SIG-M5 treated with dmso at 0.1 percent for 504 hours (cell line): ENCODE measurements at regions not wholly inside any gene's neighbourhood (a gene's known extent, or its start where the extent isn't known, plus 50 kb on each side); places are given as distances from the start of the nearest gene placed in this dataset.

Source experiments
- DNase-seq: peaks from one replicate; lab custom pipeline; 2025; ENCODE audit not compliant: unreplicated experiment; lab: John Stamatoyannopoulos, UW

DNA sequence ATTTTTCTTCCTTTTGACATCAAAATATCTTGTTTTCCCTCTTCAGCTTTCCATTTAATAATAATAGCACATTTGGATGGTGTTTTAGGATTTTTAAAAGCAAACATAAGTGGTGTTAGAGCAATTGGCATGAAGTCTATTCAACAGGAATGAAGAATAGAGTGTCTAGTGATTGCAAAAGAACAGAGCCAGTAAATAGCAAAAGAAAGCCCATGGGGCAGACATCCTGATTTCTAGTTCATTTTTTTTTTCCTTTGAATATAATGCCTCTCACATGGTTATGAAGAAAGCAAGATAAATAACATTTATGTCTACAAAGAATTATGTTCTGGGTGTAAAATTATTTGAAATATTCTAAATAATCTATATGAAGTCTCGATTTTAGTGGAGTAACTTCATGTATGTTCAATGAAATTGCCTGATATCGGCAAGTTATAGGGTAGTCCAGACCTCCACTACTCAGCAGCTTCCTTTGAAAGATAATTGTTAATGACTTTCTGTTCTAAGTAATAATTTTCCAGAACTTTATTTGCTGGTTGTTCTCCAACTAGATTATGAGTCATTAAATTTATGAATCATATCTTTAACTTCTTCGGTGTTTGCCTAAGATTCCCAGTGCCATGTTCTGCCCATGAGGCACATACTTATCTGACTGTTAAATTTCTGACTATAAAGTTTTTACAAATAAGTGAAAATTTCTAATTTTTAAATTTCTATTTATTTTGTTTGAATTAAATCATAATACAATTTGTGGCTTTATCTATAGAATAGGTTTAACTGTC, 587.9 kb downstream of the TLL1 start:
- no peak for DNase-seq

DNA sequence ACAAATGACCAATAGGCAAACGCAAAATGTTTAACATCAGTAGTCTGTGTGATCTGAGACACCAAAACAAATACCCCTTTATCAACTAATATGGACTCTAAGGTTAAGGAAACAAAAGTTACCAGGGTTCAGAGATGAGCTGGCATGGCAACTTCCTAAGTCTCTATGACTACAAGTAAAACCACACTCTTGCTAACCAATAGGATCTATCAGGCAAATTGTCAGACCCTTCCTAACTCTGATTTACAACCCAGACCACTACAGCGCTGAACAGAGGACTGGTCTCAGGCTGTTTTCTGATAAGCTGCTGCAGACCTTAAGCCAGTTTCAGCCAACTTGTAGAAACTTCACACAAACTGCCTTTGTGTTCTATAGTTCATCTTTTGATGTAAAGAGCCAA, 608.0 kb downstream of the TLL1 start:
- DNase-seq, result no peak

DNA sequence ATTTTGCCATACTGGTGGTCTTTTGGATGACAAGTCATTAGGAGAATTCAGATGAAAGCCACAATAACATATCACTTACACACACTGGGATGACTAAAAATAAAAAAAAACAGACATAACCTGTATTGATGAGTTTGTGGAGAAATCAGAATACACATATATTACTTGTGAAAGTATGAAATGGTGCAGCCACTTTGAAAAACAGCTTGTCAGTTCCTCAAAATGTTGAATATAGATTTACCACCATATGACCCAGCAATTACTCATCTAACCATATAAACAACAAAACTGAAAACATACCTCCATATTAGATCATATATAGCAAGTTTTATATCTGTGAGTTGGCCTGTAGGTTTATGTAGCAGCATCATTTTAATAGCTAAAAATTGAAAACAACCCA, 608.7 kb downstream of the TLL1 start:
- DNase-seq, result no peak

DNA sequence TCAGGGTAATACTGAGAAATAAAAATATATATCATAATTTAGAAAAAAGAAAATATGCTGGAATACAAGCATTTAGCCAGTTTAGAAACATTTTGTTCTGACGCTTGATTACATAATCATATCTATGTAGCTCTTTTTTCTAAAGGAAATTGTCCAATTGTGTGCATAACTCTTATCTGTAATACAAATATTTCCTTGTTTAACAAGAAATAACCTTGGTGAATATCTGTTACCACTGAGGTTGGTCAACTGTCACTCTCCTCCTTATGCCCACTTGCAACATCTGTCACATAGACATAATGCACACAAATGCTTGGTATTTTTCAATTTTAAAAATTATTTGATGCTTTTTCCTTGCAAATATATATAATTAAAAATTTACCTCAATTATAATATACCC, 609.7 kb downstream of the TLL1 start:
- DNase-seq, result no peak

DNA sequence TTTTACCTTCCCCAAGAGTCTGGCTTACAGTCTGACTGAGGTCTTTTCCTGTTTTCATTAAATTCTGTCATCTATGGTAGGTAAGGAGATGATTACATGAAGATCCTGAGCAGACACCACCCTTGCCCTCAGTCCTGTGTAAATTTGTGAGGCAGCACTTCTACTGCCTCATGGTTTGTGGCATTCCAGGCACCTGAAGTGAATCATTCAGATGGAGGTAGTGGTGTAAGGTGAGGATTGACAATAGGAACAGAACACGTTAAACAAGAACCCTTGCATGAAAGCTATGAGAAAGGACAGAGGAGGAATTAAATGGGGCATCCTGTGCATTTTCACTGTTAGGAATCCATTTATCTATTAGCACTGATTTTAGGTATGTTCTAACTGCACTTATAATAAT, 618.6 kb downstream of the TLL1 start:
- no peak for DNase-seq

DNA sequence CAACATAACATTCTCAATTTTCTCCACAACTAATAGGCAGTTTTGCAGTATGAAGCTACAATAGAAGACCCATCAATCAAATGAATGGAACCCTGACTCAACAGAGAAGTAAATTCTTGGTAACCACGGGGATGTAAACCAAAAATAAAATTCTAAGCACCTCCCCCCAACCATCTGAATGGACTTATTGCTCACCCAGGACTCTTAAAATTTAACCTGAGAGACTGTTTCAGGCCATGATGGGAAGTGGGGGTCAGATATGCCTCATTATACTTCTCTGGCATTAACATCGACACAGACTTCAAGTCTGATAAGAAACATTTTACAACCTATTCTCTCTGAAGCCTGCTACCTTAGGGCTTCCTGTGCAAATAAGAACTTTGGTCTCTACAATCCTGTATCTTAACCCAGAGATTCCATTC, 620.9 kb downstream of the TLL1 start:
- DNase-seq, result no peak

DNA sequence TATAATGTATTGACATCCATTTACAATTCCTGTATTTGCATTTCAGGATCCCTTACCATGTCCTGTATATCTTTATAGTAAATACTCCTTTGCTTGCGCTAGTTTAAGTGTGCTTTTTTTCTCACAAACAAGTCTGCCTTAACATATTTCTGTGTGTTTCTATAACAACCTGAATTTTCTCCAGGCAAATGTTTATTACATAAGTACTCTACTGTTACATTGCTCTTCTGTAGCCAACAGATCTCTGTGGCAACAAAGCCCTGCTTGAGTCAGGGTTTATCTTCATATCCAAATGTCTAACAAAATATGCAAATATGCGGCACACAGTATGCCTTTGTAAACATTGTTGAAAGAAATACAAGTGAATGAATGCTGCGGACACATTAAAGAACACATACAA, 625.5 kb downstream of the TLL1 start:
- no peak for DNase-seq

DNA sequence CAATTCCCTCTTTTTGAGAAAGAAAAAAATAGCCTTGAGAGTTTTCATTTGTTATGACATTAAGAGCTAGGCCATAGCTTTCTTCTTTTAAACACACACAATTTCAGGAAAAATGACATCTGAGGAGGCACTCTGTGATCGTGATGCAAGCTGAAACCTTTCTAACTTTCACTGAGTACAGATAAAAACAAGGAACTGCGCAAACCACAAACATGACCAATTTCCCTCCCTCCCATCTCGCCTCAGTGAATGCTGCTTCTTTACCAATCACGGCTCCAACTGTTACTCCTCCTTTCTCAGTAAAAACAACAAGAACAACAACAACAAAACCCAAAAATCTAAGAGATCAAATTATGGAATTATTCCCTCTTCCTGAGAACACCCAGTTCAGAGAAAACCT, 626.8 kb downstream of the TLL1 start:
- DNase-seq, result no peak

DNA sequence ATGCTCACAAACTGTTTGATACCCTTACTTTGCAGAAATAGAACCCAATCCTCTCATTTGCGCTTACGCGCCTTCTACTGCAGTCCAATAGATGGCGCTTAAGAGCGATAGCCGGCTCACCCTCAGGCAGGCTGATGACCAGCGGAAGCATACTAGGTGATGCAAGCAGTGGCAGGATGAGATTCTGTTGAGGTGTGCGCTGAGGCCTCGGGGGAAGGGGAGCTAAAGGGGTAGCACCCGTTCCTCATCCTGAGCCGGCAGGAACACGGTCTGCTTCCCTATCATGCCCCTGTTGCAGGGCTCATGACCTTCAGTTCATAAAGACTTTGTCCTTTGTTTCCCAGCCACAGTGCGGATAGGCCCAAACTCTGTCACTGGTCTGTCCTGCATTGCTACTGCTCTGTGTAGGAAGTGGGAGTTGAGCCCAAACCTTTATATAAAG, 628.9 kb downstream of the TLL1 start:
- no peak for DNase-seq

DNA sequence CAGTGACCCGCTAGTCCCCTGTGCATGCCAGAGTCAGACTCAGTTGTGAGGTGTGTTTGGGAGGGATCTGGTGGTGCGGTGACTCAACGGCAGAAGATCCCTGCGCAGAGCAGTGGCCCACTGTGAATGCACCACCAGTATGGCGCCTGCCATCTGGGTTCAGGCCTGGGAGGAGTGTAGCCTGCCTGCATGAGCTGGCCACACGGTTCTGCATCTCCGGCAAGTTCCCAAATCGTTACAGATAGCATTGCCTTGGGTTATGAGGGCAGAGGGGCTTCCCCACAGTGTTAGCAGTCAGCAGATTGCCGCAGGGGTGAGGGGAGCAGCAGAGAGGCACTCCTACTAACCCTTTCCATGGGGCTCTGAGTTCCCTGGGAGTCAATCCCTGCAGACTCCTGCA, 629.6 kb downstream of the TLL1 start:
- no peak for DNase-seq

DNA sequence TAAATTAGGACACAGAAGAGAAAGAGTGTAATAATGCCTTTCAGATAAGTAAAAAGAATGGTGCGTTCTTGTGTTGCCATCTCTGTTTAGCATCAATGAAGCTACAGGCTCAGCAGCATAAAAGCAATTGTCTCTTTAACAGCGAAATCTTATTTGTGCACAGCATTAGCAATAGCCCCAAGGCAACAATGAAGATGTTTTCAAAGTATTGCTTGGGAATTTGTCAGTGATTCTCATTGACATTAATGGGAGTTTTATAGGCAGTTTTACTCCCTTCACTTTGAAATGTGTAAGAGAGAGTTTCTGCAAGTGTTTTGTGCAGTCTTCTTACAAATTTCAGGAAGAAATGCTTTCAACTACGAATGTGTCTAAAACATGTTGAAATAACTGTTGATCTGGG, 633.0 kb downstream of the TLL1 start:
- DNase-seq, result no peak

DNA sequence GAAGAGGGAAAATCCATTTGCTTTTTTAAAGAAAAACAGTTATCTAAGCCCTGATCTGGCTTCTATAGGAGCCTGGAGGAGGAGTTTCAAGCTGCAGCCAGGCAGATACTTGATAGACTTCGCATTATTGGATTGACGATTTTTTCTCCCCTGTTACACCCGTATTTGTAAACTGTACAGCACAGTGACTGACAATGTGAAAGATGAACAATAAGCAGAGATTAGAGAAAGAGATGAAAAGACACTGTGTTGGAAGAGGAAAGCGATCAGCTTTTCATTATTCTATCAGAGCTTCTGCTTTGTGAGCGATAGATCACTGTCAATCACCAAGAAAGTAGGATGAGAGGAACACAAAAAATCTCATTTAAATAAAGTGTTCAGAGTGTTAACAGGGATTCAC, 639.2 kb downstream of the TLL1 start:
- DNase-seq, result no peak

DNA sequence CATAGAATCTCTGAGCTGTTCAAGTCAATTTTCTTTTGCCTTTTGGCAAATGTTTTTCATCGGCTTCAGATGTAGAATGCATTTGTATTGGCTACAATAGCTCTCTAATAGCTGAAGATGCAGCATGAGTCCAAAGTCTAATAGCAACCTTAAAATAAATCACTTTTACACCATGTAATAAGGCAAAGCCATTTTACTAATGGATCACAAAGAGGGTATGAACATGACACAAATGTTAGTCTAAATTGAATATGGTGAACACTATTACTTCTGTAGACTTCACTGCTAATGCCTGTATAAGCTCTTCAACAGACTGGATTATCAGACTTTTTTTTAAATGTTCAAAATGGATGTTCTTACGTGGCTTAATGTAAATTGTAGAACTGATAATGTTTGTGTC, 645.3 kb downstream of the TLL1 start:
- no peak for DNase-seq

DNA sequence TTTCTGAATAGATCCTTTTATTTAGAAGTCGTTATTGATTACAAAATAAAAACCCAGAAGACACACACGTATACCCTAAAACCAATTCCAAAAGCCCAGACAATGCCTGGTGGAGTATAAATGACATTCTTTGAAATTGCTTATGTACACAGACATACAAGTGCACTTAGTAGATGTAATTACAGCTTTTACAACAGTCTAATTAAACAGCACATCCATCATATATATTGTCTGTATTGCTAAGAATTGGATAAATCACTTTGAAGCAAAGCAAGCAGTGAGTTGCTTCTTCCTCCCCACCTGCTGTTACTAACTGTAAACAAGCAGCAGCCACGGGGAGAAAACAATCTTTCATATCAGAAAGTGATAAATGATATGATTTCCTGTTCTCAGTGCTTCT, 645.7 kb downstream of the TLL1 start:
- no peak for DNase-seq

DNA sequence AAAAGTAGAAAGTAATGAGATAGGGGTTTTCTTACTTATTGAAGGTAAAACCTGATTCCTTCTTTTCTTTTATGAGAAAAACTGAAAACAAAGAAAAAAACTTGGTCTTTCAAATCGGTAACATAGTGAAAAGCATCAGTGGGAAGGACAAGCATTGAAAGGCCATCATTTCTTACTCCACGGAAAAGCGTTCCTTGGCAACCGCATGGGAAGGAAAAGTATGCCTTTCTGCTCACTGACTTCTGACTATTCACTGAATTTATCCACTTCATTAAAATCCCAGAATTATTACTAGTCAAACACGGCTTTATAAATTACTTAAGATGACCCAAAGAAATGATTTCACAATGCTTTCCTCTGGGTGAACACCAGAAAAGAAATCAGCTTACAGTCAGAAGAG, 646.7 kb downstream of the TLL1 start:
- no peak for DNase-seq

DNA sequence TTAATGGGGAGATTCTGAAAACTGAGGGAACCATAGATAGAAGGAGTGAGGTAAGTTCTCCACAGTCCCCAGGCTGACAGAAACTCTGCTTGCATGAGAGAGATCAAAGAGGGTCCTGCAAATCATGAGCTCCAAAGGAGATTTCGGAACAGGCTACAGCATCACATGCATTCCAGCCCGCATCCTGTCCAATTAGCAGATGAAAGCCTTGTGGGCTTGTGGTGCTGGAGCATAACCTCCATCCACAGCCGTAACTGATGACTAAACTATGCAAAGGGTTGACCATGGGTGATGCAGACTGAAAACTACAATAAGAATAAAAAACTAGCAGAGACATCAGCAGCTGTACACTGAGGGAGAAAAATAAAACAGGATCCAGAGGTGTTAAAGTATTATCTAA, 654.5 kb downstream of the TLL1 start:
- no peak for DNase-seq

DNA sequence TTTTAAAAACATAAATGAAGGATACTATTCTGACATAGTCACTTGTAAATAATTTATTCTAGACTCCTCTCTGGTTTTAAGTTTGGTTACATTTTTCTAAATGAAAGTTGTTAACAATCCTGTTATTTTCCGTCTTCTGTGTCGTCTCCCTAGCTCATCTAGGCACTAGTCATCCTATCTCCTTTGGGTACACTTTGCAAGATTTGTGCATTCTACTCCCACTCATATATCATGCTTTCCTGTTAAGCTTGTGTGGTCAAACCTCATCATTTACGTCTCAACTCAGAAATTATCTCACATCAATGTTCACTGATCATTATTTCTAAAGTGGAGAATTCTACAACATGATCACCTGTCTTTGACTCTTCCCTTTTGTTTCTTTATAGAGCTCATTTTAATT, 658.7 kb downstream of the TLL1 start:
- no peak for DNase-seq

DNA sequence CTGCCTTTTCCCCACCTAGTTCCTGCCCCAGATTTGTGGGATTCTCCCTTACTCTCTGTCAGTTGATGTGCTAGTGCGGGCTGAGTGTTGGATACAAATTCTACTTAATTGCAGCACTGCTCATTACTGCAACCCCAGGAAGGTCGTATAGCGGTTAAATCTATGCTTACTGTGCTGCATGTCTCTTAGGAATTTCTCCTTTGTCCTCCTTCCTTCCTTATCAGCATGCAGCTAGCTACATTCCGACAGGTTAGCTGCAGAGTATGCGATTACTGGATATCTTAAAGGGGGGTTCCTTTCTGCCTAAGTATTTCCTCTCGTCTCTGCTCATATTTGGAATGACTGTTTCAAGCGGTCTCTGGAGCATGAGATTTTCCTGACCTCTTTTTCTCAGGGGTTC, 662.8 kb downstream of the TLL1 start:
- no peak for DNase-seq

DNA sequence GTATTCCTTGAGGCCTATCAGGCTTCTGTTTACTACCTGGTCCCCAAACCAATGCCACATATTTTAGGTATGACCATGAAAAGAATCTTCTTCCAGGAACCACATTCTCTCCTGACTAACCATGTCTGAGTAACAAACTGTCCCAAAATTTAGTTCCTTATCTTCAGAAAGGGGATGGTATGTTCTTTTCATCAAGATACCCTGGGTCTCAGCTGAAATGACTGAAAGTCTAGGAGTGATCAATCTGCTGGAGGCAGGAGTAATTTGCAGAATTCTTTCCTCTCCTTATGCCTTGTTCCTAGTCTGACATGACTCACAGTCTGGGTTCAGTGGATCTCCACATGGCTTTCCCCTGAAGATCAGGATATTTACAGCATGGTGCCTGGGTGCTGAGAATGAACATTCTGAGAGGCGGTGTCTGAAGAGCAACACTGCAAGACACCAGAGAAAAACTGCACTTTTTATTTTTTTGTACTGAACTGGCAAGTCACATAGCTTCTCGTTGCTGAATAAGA, 665.5 kb downstream of the TLL1 start:
- no peak for DNase-seq

DNA sequence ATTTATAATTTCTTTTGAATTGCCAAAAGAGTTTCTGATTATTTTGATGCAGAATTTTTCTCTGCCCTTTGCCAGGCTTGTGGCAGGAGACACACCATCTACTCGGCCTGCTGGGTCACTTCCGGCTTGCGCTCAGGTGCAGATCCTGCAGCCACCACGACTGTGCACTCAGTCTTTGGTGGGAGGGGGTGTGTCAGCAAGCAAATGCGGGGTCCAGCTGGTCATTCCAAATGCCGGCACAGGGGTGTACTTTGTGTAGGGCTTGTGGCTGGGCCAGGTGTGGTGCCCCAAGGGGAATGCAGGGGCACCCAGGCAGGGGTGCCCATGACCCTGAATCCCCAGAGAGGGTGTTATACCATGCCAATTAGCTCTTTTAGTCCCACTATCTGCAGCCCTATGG, 673.0 kb downstream of the TLL1 start:
- no peak for DNase-seq

DNA sequence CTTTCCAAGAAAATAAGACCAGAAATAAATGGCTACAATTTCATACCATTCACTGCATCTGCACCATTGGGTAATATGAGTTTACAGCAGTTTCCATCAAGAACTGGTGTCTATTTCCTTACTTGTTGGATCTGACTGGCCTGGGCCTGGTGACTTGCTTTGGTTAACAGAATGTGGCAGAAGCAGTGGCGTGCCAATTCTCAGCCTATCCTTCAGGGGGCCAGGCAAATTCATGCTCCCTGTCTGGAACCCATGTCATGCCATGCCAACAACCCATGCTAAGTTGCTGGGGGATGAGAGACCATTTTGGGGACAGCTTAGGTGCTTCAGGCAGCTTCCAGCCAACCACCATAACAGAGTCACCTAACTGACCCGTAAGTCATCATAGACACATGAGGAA, 656.7 kb downstream of the SPOCK3 start:
- no peak for DNase-seq

DNA sequence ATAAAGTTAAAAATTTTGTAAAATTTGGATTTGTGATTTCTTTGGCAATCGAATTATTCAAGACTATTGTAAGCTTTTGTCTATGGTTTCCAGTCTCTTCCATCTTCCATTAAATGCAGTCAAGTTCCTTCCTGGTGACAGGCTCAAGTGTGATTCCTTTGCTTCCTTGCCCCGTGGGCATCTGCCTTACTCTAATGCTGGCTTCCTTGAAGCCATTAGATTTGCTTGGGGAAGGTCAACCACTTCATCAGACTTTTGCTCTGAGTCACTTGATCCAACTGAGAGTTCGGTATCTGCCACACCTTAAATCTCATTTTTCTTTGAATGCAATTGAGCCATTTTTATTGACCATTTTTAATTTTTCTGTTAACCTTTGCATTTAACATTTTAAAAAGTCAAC, 648.8 kb downstream of the SPOCK3 start:
- no peak for DNase-seq

DNA sequence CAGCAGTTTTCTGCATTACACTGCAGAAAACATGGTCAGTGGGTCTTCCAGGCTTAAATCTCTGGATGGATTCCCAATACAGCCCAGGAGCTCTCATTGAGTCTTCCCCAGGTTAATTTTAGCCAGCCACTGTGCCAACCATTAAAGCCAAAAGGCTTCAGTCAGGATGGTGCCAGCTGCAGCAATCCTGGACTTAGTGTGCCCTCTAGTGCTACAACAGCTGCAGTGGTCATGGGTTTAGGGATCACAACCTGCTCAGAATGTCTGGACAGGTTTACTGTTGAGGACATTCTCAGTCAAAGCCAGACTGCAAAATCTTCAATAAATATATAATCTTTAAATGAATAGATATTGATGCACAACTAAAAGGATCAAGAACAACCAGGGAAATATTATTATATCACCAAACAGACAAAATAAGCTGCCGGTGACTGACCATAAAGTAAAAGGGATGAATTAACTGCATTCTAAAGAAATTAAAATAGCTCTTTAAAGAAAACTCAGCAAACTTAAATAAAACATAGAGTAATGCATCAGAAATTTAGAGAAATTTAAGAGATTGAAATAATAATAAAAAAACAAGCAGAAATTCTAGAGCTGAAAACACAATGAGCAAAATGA, 639.9 kb downstream of the SPOCK3 start:
- peak; percentile 16 for DNase-seq
